ENCODE measurements at regions not wholly inside any gene's neighbourhood (a gene's known extent, or its start where the extent isn't known, plus 50 kb on each side); places are given as distances from the start of the nearest gene placed in this dataset.

GRCh38 chr11:8800520-8801110 lies 110.4 kb upstream of the AKIP1 start:
- DNase-seq = no peak

- DNase-seq = no peak
Observed at GRCh38 chr11:8801121-8801520, 109.9 kb upstream of the AKIP1 start.

- no peak for DNase-seq
Observed at GRCh38 chr11:8802251-8802650, 108.7 kb upstream of the AKIP1 start.

- DNase-seq = no peak
Observed at GRCh38 chr11:8803973-8804372, 107.0 kb upstream of the AKIP1 start.

- no peak for DNase-seq
Observed at GRCh38 chr11:8805296-8805695, 105.7 kb upstream of the AKIP1 start.

GRCh38 chr11:8806974-8807373 lies 104.0 kb upstream of the AKIP1 start:
- DNase-seq = no peak

- DNase-seq = no peak
Observed at GRCh38 chr11:8807544-8808225, 103.3 kb upstream of the AKIP1 start.

GRCh38 chr11:8808226-8808585 lies 102.8 kb upstream of the AKIP1 start:
- DNase-seq = no peak

GRCh38 chr11:8809241-8809938 lies 101.6 kb upstream of the AKIP1 start:
- DNase-seq = no peak

GRCh38 chr11:8809939-8810539 lies 101.0 kb upstream of the AKIP1 start:
- no peak for DNase-seq

GRCh38 chr11:8810540-8811301 lies 100.3 kb upstream of the AKIP1 start:
- peak; percentile 63 for DNase-seq

GRCh38 chr11:8811571-8811970 lies 99.4 kb upstream of the AKIP1 start:
- no peak for DNase-seq

- DNase-seq = no peak
Observed at GRCh38 chr11:8812438-8812837, 98.6 kb upstream of the AKIP1 start.

- peak; percentile 36 for DNase-seq
Observed at GRCh38 chr11:8813658-8814057, 97.3 kb upstream of the AKIP1 start.

- DNase-seq = peak; percentile 66
Observed at GRCh38 chr11:8814209-8814922, 96.6 kb upstream of the AKIP1 start.

GRCh38 chr11:8814923-8815240 lies 96.1 kb upstream of the AKIP1 start:
- no peak for DNase-seq

GRCh38 chr11:8818421-8818820 lies 92.6 kb upstream of the AKIP1 start:
- no peak for DNase-seq

GRCh38 chr11:8820401-8820800 lies 90.6 kb upstream of the AKIP1 start:
- no peak for DNase-seq

GRCh38 chr11:8822469-8822868 lies 88.5 kb upstream of the AKIP1 start:
- DNase-seq = no peak

- no peak for DNase-seq
Observed at GRCh38 chr11:8823174-8823742, 87.7 kb upstream of the AKIP1 start.

- no peak for DNase-seq
Observed at GRCh38 chr11:8826139-8826786, 84.7 kb upstream of the AKIP1 start.

Measured in DMS79 (cell line).